ENCODE measurements at regions not wholly inside any gene's neighbourhood (a gene's known extent, or its start where the extent isn't known, plus 50 kb on each side); places are given as distances from the start of the nearest gene placed in this dataset.

GRCh38 chr5:89638871-89639270 lies 755.9 kb upstream of the MEF2C start:
- TF ChIP-seq CTCF (IDR thresholded peaks at IDR 0.05) (no peak), ZFX (IDR thresholded peaks at IDR 0.05; ENCODE audit: borderline replicate concordance) (no peak)
